ENCODE measurements at regions not wholly inside any gene's neighbourhood (a gene's known extent, or its start where the extent isn't known, plus 50 kb on each side); places are given as distances from the start of the nearest gene placed in this dataset.

DNA sequence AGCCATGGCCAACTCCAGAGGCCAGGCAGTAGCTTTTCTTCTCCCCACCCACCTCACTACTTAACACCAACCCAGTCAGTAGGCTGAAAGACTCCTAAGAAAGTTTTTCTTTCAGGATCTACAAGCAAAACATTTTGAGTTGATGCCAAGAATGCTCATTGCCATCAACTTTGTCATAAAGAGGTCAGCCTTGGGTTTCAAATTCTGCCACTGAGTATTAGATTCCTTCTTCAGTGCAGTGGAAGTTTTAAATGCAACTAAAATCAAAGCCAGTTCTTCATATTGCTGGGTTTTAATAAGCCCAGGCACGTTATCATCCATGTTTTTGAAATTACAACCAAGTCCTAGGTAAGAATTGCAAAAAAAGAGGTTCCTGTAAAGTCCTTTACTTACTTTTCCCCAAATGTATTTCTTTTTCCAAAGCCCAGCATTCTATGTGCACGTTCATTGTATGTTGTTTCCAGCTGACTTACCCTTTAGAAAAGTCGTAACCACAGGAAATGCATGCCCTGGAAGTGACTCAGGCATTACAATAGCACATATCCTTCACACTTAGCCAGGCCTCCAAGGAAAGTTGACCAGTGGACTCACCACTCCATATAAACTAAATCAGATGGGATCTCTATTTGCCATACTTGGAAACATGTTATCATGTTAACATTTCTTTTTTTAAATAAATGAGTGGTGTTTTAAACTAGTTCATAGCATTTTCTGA, 229.9 kb downstream of the SOX3 start:
- ChIA-PET POLR2A (no interaction called here), CTCF (no interaction called here)
- H3K4me3 ChIP-seq (ENCODE audit: low read depth, low read length), result no peak overlapping the region
- TF ChIP-seq, protein P1, sequence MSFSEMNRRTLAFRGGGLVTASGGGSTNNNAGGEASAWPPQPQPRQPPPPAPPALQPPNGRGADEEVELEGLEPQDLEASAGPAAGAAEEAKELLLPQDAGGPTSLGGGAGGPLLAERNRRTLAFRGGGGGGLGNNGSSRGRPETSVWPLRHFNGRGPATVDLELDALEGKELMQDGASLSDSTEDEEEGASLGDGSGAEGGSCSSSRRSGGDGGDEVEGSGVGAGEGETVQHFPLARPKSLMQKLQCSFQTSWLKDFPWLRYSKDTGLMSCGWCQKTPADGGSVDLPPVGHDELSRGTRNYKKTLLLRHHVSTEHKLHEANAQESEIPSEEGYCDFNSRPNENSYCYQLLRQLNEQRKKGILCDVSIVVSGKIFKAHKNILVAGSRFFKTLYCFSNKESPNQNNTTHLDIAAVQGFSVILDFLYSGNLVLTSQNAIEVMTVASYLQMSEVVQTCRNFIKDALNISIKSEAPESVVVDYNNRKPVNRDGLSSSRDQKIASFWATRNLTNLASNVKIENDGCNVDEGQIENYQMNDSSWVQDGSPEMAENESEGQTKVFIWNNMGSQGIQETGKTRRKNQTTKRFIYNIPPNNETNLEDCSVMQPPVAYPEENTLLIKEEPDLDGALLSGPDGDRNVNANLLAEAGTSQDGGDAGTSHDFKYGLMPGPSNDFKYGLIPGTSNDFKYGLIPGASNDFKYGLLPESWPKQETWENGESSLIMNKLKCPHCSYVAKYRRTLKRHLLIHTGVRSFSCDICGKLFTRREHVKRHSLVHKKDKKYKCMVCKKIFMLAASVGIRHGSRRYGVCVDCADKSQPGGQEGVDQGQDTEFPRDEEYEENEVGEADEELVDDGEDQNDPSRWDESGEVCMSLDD (tag by site-specific recombination; IDR thresholded peaks at IDR 0.05), result no peak
- H3K36me3 ChIP-seq (ENCODE audit: control insufficient read depth in 2 of 2, insufficient read depth in 1 of 2, low read length in 2 of 2), result no peaks in the 10 kb centered on the region
- no peaks in the 10 kb centered on the region; the same call in 1 of the 2 replicates for H3K9me3 ChIP-seq (ENCODE audit: control insufficient read depth, insufficient read depth, low read depth, low read length)
- no peak overlapping the region for H3K27ac ChIP-seq (ENCODE audit: extremely low read depth, low read depth, low read length)
- H3K4me1 ChIP-seq (ENCODE audit: control insufficient read depth, insufficient read depth, low read length), result no peaks in the 10 kb centered on the region

GRCh38 chrX:140273921-140274320, 230.9 kb downstream of the SOX3 start:
- ChIA-PET CTCF (interaction anchor here (0.7 kb wide), 1 partner anchor 117 kb away, joined by 3 read pairs; no protein-coding TSS in a partner anchor), POLR2A (no interaction called here)
- H3K36me3 ChIP-seq (ENCODE audit: control insufficient read depth in 2 of 2, insufficient read depth in 1 of 2, low read length in 2 of 2), result no peaks in the 10 kb centered on the region
- no peak overlapping the region for H3K27ac ChIP-seq (ENCODE audit: extremely low read depth, low read depth, low read length)
- no peaks in the 10 kb centered on the region for H3K4me1 ChIP-seq (ENCODE audit: control insufficient read depth, insufficient read depth, low read length)
- no peaks in the 10 kb centered on the region; the same call in 1 of the 2 replicates for H3K9me3 ChIP-seq (ENCODE audit: control insufficient read depth, insufficient read depth, low read depth, low read length)
- no peak overlapping the region for H3K4me3 ChIP-seq (ENCODE audit: low read depth, low read length)
- no peak for TF ChIP-seq SP2 (tag by site-specific recombination; IDR thresholded peaks at IDR 0.05)
- TF ChIP-seq SCRT2 (tag by site-specific recombination; IDR thresholded peaks at IDR 0.05), result no peak
- no peak for TF ChIP-seq CTCF (tag by site-specific recombination; IDR thresholded peaks at IDR 0.05)
- no peak for TF ChIP-seq ZNF324 (tag by site-specific recombination; IDR thresholded peaks at IDR 0.05)
- TF ChIP-seq ZFP37 (tag by site-specific recombination; IDR thresholded peaks at IDR 0.05), result no peak
- no peak for TF ChIP-seq ZNF23 (tag by site-specific recombination; IDR thresholded peaks at IDR 0.05; ENCODE audit: borderline replicate concordance)
- TF ChIP-seq ZNF157 (tag by site-specific recombination; IDR thresholded peaks at IDR 0.05), result no peak
- no peak for TF ChIP-seq ZNF654 (tag by site-specific recombination; IDR thresholded peaks at IDR 0.05; ENCODE audit: low read depth)
- no peak for TF ChIP-seq ZNF10 (tag by site-specific recombination; IDR thresholded peaks at IDR 0.05)
- no peak for TF ChIP-seq ZBTB48 (tag by site-specific recombination; IDR thresholded peaks at IDR 0.05)
- no peak for TF ChIP-seq GLI4 (tag by site-specific recombination; IDR thresholded peaks at IDR 0.05)
- TF ChIP-seq ZIC2 (tag by site-specific recombination; IDR thresholded peaks at IDR 0.05), result no peak

DNA sequence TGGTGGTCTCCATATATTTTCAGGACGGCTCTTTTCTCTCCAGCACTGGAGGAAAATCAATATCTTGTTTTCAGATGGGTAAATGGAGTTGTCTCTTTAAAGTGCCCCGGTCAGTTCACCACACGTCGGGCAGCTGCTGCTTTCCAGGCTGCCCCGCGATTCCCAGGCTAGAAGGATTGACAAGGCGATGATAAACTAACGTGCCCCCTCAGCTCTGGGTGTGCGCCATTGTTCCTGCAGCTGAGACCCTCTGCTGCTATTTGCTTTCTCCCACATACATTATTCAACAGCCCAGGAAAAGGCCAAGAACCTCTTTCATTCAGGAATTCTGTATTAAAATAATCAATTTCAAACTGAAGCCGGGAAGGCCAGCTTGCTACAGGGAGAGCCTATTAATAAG, 254.5 kb downstream of the SOX3 start:
- H3K9me3 ChIP-seq (ENCODE audit: control insufficient read depth, insufficient read depth, low read depth, low read length), result no peaks in the 10 kb centered on the region
- no peak overlapping the region for H3K27ac ChIP-seq (ENCODE audit: extremely low read depth, low read depth, low read length)
- CTCF ChIA-PET, result no interaction called here
- no peaks in the 10 kb centered on the region for H3K4me1 ChIP-seq (ENCODE audit: control insufficient read depth, insufficient read depth, low read length)
- no peak overlapping the region for H3K4me3 ChIP-seq (ENCODE audit: low read depth, low read length)
- H3K36me3 ChIP-seq (ENCODE audit: control insufficient read depth in 2 of 2, insufficient read depth in 1 of 2, low read length in 2 of 2), result no peaks in the 10 kb centered on the region
- POLR2A ChIA-PET, result no interaction called here
- no peak for TF ChIP-seq ZNF266 (tag by site-specific recombination; IDR thresholded peaks at IDR 0.05; ENCODE audit: low read depth)
- TF ChIP-seq, protein P2, sequence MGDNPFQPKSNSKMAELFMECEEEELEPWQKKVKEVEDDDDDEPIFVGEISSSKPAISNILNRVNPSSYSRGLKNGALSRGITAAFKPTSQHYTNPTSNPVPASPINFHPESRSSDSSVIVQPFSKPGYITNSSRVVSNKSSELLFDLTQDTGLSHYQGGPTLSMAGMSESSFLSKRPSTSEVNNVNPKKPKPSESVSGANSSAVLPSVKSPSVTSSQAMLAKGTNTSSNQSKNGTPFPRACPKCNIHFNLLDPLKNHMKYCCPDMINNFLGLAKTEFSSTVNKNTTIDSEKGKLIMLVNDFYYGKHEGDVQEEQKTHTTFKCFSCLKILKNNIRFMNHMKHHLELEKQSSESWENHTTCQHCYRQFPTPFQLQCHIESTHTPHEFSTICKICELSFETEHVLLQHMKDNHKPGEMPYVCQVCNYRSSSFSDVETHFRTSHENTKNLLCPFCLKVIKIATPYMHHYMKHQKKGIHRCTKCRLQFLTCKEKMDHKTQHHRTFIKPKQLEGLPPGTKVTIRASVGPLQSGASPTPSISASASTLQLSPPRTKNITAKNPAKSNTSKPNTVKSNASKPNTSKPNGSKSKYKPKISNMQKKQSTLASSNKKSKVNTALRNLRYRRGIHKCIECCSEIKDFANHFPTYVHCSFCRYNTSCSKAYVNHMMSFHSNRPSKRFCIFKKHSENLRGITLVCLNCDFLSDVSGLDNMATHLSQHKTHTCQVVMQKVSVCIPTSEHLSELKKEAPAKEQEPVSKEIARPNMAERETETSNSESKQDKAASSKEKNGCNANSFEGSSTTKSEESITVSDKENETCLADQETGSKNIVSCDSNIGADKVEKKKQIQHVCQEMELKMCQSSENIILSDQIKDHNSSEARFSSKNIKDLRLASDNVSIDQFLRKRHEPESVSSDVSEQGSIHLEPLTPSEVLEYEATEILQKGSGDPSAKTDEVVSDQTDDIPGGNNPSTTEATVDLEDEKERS (tag by site-specific recombination; IDR thresholded peaks at IDR 0.05), result no peak
- TF ChIP-seq ZNF785 (tag by site-specific recombination; IDR thresholded peaks at IDR 0.05), result no peak
- no peak for TF ChIP-seq ZNF302 (tag by site-specific recombination; IDR thresholded peaks at IDR 0.05; ENCODE audit: low read depth)
- no peak for TF ChIP-seq SETDB1 (IDR thresholded peaks at IDR 0.05; ENCODE audit: insufficient read length, low read length)
- no peak for TF ChIP-seq KLF8 (tag by site-specific recombination; IDR thresholded peaks at IDR 0.05)
- TF ChIP-seq ZNF830 (tag by site-specific recombination; IDR thresholded peaks at IDR 0.05; ENCODE audit: low read depth), result no peak
- no peak for TF ChIP-seq ZSCAN16 (tag by site-specific recombination; IDR thresholded peaks at IDR 0.05)
- TF ChIP-seq ZNF202 (tag by site-specific recombination; IDR thresholded peaks at IDR 0.05; ENCODE audit: borderline replicate concordance), result no peak
- no peak for TF ChIP-seq ZNF155 (tag by site-specific recombination; IDR thresholded peaks at IDR 0.05)
- TF ChIP-seq, protein P3, sequence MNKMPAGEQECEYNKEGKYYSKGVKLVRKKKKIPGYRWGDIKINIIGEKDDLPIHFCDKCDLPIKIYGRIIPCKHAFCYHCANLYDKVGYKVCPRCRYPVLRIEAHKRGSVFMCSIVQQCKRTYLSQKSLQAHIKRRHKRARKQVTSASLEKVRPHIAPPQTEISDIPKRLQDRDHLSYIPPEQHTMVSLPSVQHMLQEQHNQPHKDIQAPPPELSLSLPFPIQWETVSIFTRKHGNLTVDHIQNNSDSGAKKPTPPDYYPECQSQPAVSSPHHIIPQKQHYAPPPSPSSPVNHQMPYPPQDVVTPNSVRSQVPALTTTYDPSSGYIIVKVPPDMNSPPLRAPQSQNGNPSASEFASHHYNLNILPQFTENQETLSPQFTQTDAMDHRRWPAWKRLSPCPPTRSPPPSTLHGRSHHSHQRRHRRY (tag by site-specific recombination; IDR thresholded peaks at IDR 0.05), result no peak
- no peak for TF ChIP-seq ZNF660 (tag by site-specific recombination; IDR thresholded peaks at IDR 0.05)

All from HEK293 (cell line).